ENCODE measurements at regions not wholly inside any gene's neighbourhood (a gene's known extent, or its start where the extent isn't known, plus 50 kb on each side); places are given as distances from the start of the nearest gene placed in this dataset.
A peak's percentile ranks its signal among the peaks of the same experiment; 100 is the strongest.
"Not testable (repeated sequence)": the region's sequence is repeated elsewhere in the genome, so short reads cannot be mapped to it uniquely, and the experiment has no call there.

DNA sequence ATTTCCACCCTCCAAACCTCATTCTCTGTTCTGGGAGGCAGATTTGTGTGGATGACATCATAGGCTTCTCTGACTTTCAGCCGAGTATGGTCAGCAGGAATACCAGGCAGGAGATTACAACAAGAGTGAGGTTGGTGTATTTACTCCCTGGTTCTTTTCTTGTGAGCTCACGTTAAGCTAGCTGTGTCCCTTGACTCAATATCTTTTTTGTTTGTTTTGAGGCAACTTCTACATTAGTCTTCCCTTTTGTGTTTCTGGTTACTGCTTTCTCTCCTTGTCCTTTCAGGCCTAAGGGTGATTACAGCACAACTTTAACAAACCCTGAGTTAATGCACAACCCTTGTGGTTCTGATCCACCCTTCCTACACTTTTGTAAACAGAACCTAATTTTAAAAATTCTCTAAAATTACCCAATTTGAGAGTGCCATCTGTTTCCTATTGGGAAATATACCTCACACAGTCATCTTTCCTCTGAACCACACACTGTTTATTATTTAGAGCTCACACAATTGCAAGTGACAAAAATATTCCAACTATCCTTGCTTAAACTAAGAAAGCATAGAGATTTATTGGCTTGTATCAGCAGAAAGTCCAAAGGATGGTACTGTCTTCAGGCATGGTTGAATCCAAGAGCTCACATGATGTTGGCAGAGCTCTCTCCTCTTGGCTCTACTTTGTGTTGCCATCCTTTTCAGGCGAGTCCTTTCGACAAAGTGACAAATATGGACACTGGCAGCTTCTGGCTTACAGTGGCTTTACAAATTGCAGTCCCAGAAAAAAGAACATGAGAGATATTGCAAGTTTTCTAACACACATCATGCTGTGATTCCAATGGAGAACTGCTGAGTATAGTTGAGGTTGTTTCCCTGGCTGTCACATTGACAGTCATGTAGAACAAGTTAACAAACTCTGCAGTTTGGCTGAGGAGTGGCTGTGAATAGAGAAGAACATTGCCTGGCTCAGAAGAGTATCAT, 150.5 kb upstream of the DDIT4L start:
- DNase-seq (ENCODE audit: extremely low read depth, low read depth): no peak

- DNase-seq (ENCODE audit: extremely low read depth, low read depth): no peak
These were observed 149.6 kb upstream of the DDIT4L start for GRCh38 chr4:100339870-100340269.

DNA sequence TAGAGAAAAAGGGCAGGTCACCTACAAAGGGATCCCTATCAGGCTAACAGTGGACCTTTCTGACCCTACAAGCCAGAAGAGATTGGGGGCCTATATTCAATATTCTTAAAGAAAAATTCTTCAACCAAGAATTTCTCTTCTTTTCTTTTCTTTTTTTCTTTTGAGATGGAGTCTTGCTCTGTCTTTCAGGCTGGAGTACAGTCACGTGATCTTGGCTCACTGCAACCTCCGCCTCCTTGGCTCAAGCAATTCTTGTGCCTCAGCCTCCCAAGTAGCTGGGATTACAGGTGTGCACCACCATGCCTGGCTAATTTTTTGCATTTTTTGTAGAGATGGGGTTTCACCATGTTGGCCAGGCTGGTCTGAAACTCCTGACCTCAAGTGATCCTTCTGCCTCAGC, 143.2 kb upstream of the DDIT4L start:
- DNase-seq (ENCODE audit: extremely low read depth, low read depth): not testable (repeated sequence)

DNA sequence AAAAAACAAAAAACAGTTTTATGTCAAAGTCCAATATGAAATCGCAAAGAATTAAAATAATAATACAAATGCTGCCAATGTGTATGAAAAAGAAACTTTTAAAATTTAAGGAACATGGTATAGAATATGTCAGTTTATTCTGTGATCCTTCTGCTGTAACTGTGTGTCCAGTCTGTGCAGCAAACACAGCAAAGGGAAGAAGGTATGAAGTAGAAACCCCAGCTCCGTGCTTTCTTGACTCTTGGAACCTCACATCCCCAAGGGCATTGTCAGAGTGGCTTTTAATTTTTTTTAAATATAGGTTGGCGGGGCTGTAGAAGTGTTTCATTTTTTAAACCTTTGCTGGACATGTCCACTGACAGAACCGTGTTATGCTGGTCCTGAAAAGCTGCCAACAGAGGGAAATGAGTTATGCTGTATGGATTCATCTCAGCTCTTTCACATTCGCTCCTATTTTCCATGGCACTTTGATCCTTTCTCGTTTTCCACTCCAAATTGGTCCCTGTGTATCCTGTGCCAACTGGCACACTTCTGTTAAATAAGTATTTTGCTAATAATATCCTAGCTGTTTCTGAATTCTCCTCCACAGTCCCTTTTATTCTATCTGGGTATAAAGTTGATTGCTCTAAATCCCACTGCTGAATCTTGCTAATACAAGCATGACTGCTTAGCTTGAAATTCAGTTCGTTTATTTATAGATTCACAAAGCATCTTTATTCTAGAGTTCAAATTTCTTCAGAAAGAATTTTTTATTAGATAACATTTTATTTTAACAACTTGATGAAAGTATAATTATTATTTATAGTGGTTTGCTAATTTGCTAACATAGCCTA, 127.0 kb upstream of the DDIT4L start:
- DNase-seq (ENCODE audit: extremely low read depth, low read depth): no peak

- DNase-seq (ENCODE audit: extremely low read depth, low read depth): no peak
These were observed 123.8 kb upstream of the DDIT4L start for GRCh38 chr4:100314057-100314456.

GRCh38 chr4:100312615-100313350, 122.5 kb upstream of the DDIT4L start:
- DNase-seq (ENCODE audit: extremely low read depth, low read depth): no peak

- DNase-seq (ENCODE audit: extremely low read depth, low read depth): peak; percentile 39
These were observed 120.9 kb upstream of the DDIT4L start for GRCh38 chr4:100311181-100311580.

DNA sequence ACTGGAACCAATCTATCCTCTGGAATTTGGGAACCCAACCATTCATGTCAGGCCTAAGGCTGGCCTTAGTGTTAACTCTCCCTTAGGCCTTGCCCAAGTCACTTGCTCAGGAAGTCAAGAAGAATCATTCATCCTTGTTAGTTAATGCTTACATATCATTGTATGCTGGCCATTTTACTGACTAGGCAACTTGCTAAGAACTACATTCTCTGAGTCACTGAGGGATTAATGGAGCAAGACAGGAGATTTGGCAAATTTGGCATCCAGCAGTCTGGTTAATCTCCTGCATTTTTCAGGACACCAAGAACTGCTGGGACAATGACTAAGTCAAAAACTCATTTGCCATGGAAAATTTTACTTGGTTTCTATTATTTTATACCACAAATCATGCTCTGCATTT, 115.8 kb upstream of the DDIT4L start:
- no peak for DNase-seq (ENCODE audit: extremely low read depth, low read depth)

- no peak for DNase-seq (ENCODE audit: extremely low read depth, low read depth)
These were observed 112.1 kb upstream of the DDIT4L start for GRCh38 chr4:100302061-100303026.

DNA sequence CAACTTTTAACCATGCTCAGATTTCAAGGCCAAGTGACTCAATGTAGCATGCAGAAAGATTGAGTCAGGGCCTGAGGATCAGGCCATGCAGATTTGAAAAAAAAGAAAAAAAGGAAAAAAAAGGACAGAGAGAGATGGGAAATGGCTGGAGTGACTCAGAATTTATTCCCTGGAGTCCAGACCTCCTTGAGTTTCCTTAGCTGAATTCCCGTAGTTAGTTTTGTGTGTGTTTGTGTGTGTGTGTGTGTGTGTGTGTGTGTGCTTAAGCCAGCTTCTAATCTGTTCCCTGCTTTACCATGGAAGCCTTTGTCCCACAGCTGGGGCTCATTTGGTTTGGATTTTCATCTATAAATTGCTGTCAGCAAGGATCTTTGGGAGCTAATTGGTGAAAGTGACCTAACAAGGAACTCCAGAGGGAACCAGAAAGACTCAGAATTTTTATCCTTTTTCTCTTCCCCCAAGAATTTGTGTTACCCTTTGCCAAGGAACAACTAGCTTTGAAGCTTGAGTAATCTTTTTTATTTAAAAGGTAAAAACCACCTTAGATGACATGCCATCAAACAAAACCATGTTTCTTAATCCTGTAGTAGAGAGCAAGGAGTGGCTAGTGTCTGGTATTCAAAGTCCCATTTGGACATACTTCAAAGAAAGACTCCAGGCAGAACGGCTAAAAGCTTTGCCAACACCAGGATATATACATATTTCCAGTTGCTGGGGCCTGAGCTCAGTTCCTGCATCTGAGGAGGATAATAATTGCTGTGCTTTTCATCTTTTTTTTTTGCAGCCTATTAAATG, 109.0 kb upstream of the DDIT4L start:
- DNase-seq (ENCODE audit: extremely low read depth, low read depth): no peak

DNA sequence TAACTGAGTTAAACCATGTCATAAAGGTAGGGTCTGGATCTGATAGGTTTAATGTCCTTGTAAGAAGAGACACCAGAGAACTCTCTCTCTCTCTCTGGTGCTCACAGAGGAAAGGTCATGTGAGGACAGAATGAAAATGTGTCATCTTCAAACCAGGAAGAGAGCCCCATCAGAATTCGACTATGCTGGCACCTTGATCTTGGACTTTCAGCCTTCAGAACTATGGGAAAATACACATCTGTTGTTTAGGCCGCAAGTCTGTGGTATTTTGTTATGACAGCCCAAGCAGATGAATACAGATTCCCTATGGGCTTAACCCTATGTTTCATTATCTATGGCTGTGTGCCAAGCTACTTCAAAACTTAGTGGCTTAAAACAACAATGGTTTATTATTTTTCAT, 105.5 kb upstream of the DDIT4L start:
- no peak for DNase-seq (ENCODE audit: extremely low read depth, low read depth)

GRCh38 chr4:100294356-100294755, 104.1 kb upstream of the DDIT4L start:
- DNase-seq (ENCODE audit: extremely low read depth, low read depth): no peak

DNA sequence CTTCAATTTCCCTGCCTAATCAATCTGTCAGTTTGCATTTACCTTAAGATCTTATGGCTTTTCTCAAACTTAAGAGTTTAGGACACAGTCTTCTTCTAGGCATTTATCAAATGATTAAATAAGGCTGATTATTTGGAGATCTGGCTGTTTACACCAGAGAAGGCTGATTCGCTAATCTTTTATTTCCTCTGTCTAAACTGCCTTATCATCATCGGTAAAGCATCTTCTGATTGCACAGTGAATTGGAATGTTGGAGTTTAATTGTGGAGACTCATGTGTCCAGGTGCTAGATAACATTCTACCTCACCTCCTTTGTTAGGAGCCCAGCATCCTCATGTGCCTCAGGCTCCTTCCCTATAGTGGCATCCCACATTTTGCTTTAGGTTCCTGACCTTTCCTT, 100.3 kb upstream of the DDIT4L start:
- peak; percentile 80 for DNase-seq (ENCODE audit: extremely low read depth, low read depth)

DNA sequence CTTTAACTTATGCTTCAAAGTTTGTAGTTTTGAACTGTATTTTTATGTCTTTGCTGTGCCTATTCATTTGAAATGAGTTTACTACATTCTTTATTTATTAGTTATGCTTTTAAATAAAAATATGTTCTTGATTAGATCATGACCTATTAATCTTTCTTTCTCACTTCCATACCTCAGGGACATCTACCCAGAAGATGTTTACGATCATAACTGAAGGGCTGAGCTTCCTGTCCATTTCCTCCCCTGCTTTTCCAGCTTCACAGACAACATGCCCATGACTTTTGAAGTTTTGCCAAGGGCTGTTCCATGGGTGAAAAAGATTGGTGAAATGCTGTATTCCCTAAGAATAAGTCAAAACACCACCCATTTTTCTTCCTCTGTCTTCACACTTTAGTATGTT, 99.7 kb upstream of the DDIT4L start:
- peak; percentile 89 for DNase-seq (ENCODE audit: extremely low read depth, low read depth)

- DNase-seq (ENCODE audit: extremely low read depth, low read depth): no peak
These were observed 99.2 kb upstream of the DDIT4L start for GRCh38 chr4:100289530-100289888.

- DNase-seq (ENCODE audit: extremely low read depth, low read depth): peak; percentile 93
These were observed 98.7 kb upstream of the DDIT4L start for GRCh38 chr4:100288811-100289529.

GRCh38 chr4:100288161-100288560, 97.9 kb upstream of the DDIT4L start:
- peak; percentile 87 for DNase-seq (ENCODE audit: extremely low read depth, low read depth)

DNA sequence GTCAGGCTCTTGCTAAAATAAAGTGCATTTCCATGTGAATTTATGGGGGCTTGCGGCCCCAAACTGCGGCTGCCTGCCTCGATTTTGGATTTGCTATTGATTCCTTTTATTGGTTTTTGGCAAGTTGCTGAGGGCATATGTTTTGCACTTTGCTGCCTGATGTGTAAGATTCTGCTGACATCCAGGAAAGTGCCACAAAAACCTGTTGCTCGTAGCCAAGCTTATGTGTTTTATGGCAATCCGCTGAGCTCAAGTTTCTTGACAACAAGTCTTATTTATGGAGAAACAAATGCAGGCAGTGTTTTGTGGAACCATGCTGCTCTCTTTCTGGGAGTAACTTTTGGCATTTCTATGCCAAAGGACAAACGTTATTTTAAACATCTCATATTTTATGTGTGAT, 97.3 kb upstream of the DDIT4L start:
- no peak for DNase-seq (ENCODE audit: extremely low read depth, low read depth)
